GM04504 (cell line): ENCODE measurements at regions not wholly inside any gene's neighbourhood (a gene's known extent, or its start where the extent isn't known, plus 50 kb on each side); places are given as distances from the start of the nearest gene placed in this dataset.
"Not testable (repeated sequence)": the region's sequence is repeated elsewhere in the genome, so short reads cannot be mapped to it uniquely, and the experiment has no call there.

Source experiments
- DNase-seq: peaks from one replicate; pipeline ENCODE4 v3.0.0-alpha.2; 2012; ENCODE audit warnings: low read depth

DNA sequence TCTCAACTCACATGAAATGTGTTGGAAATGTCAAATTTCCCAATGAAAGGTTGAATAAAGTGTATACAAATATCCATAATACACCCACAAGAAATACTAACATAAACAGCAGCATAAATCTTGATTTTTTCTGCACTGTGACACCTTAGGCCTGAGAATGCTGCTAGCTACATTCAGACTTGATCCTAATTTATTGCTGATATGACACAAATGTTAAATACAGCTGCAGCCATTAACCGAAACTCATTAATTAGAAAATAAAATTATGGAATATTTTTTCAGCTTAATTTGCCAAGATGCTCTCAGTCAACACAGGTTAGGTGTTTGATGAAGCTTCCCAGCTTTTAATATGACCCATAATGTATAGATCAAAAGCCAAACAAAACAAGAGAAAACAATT is 914.3 kb upstream of the C9orf72 start:
- no peak for DNase-seq

- no peak for DNase-seq
Observed at GRCh38 chr9:28491121-28491520, 917.8 kb upstream of the C9orf72 start.

DNA sequence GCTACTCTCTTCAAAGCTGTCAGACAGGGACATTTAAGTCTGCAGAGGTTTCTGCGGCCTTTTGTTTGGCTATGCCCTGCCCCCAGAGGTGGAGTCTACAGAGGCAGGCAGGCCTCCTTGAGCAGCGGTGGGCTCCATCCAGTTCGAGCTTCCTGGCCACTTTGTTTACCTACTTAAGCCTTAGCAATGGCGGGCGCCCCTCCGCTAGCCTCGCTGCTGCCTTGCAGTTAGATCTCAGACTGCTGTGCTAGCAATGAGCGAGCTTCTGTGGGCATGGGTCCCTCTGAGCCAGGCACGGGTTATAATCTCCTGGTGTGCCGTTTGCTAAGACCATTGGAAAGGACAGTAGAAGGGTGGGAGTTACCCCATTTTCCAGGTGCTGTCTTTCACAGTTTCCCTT is 924.9 kb upstream of the C9orf72 start:
- not testable (repeated sequence) for DNase-seq

DNA sequence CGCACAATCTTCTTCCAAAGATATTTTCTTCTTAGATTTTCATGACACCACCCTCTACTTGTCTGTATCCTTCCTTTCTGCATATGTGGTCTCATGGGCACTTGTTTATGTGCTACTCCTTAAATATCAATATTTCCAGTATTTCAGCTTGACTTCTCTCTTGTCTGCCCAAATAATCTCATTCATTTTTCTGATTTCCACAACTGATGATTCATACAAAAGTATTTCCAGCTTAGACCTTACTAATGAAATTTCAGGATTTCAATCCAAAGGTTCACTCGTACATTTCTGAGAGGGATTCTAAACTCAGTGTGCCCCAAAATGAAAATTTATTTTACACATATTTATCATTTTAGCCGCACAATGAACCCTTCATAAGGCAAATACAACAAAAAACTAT is 928.9 kb upstream of the C9orf72 start:
- DNase-seq = no peak

GRCh38 chr9:28502741-28503140 is 929.5 kb upstream of the C9orf72 start:
- DNase-seq = no peak

DNA sequence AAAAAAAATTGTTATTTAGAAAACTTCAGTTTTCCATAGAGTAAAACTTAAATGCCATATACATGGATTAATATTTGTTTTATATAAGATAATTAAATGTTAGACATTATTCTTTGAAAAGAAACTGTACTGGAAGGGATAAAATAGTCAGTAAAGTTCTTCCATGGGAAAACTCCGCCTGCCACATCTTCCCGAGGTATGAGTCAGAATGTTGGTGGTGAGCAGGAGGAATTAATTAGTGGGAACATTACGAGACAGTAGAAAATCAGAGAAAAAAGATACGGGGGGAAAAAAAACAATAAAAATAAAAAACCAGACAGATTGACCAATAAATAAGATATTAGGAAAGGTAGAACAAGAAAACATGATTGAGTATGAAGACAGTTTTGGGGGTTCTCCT is 930.3 kb upstream of the C9orf72 start:
- no peak for DNase-seq

GRCh38 chr9:28518439-28518838 is 945.2 kb upstream of the C9orf72 start:
- no peak for DNase-seq

GRCh38 chr9:28524309-28524708 is 951.0 kb upstream of the C9orf72 start:
- DNase-seq = not testable (repeated sequence)

GRCh38 chr9:28528049-28528448 is 954.8 kb upstream of the C9orf72 start:
- DNase-seq = no peak

DNA sequence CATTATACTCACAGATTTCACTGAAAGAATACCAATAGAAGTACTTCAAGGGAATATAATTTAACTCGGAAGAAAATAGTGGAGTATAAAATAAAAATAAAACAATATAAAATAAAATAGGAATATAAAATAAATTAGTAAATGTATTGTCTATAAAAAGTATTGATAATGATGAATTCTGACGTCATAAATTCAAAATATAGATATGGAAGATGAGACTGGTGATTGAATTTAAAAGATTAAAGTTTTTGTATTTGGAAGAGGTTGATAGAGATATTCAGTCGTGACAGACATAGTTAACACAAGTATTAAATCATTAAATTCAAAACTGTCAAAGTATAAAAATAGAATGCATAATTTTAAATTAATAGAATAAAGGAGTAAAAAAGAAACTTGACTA is 964.9 kb upstream of the C9orf72 start:
- DNase-seq = no peak

DNA sequence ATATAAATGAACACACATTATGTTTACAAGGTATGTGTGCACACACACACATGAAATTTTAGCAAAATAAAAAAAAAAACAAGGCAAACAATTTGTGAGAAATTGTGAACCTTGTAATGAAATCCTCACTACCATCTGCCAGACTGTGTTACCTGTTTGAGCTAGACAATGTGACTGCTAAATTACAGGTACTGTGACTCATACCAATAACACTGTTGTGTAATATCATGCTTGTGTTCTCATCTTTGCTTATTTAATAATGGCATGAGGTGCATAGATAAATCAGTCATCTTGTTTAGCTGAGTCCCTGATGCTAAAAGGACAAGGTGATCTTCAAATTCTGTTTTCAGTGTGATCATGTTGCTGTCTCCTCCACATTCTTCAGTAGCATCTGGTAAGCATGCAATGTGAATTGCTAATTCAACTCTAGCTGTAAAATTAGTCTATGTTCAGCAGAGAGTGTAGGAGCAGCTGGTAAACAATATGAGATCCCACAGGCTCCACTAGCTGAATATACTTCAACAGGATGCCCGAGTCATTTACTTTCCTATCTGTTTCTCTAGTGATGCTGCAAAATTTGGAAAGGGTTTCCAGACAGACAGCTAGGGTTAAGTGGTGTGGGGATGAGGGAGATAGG is 966.3 kb upstream of the C9orf72 start:
- no peak for DNase-seq

- DNase-seq = no peak
Observed at GRCh38 chr9:28542928-28543327, 969.6 kb upstream of the C9orf72 start.

GRCh38 chr9:28547527-28547926 is 974.2 kb upstream of the C9orf72 start:
- DNase-seq = no peak

DNA sequence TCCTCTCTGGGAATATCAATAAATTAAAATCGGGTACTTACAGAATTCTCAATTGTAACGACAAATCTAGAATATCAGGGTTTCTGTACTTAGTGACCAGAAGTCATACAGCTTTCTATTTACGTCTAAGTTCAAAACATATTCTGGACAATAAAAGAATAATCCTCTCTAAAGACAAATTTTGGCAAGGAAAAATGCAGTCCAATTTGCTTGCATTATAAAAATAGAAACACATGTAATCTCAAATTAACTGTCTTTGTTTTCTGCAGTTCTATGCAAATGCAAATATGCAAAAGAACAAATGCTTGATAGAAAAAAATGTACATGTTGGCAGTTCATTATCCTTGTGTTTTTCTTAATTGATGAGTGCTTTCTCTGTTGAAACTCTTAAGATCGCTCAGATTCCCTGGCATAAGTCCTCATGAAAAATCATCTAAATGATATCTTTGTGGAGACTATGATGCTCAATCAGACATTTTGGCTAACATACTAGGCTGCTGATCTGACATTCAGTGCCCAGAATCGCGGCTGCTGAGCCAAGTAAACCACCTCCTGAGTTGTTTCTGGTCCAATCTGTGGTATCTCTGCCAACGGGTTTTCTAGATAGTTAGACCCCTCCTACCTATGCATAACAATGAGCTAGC is 990.1 kb upstream of the C9orf72 start:
- DNase-seq = no peak

DNA sequence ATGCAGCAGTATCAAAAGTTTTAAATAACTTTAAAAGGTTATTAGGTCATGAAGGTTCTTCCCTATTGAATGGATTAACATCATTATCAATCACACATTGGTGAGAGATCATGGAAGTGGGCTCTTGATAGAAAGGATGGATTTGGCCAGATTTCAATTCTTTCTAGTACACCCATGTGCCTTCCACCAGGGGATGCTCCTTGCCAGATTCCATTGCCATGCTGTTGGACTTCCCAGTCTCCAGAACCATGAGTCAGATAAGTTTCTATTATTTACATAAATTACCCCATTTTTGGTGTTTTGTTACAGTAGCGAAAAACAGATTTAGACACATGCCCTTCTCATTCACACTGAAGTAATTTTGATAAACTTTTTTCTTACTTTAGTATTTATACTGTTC is 1010.6 kb upstream of the C9orf72 start:
- no peak for DNase-seq

- no peak for DNase-seq
Observed at GRCh38 chr9:28584542-28584941, 1011.3 kb upstream of the C9orf72 start.

DNA sequence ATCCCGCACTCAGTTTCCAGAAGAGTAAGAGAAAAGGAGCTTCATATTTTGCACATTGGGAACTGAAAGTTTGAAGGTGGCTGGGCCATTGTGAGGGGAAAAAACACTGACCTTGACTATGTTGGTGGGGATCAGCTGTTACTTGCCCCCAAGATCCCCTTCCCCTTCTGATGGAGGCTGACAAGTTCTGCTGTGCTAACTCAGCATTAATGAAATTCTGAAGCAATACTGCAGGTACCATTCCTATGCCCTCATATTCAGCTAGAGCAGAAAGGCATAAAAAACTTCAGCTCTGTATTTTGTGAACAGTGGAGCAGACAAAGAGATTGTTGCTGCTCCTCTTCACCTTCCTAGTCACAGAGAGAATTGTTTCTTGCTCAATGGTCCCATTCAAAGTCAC is 1013.8 kb upstream of the C9orf72 start:
- DNase-seq = no peak

GRCh38 chr9:28598408-28598807 is 1025.1 kb upstream of the C9orf72 start:
- DNase-seq = no peak

DNA sequence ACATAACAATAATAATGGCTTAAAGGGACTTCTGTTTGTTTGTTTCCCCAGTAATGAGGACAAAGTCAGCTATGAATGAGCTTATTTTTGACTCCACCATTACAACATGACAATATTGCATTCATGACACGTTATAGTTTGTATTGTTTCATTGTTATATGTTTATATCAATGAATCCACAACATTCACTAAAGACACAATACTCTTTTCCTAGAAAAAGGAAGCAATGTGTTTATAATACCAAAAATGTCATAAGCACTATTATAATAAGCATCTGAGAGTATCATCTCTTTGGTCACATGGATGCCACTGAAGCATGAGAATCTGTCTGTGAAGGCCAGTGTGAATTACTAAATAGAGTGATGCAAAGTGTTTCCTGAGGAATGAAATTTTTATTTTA is 1026.9 kb upstream of the C9orf72 start:
- no peak for DNase-seq

- no peak for DNase-seq
Observed at GRCh38 chr9:28607843-28608242, 1034.6 kb upstream of the C9orf72 start.

DNA sequence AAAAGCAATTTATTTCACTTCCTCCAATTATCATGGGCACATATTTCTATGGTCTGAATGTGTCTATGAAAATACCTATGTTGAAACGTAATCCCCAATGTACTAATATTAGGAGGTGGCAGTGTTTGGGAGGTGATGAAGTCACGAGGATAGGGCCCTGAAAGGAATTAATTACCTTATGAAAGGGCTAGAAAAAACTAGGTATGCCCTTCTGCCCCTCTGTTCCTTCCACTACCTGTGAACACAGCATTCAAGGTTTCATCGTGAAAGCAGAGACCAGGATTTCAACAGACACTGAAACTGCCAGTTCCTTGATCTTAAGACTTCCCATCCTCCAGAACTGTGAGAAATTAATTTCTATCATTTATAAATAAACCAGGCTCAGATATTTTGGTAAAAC is 1037.1 kb upstream of the C9orf72 start:
- no peak for DNase-seq

GRCh38 chr9:28616310-28616709 is 1043.0 kb upstream of the C9orf72 start:
- no peak for DNase-seq

DNA sequence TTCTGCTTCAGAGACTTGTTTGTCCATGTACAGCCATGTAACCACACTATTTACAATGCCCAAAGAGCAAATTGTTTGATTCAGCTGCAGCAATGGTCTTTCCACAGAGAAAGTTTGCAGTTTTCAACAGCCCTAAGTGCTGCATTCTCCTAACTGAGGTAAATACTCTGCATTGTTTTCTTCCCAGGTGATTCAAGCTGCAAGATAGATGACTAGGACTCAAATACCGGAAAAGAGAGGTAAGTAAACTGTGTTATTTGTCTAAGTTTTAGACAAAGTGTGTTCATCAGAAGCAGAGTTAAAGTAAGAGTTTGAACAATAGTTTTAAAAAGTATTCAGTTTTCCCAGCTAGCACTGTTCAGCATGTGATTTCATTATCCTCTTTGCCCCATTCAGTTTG is 1046.7 kb upstream of the C9orf72 start:
- DNase-seq = no peak

DNA sequence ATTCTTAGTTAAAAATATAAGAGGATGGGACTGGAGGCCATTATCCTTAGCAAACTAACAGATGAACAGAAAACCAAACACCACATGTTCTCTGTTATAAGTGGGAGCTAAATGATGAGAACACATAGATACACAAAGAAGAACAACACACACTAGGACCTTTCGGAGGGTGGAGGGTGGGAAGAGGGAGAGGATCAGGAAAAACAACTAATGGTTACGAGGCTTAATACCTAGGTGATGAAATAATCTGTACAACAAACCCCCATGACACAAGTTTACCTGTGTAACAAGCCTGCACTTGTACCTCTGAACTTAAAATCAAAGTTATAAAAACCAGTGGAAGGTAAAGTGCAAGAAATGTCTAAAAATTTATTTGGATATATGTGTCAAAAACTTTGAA is 1047.4 kb upstream of the C9orf72 start:
- DNase-seq = no peak
